Vagina (tissue), 2 donors: ENCODE measurements at regions not wholly inside any gene's neighbourhood (a gene's known extent, or its start where the extent isn't known, plus 50 kb on each side); places are given as distances from the start of the nearest gene placed in this dataset.

Source experiments
- POLR2A ChIP-seq, 2 donors: fragments of 450-650 bp; IDR thresholded peaks; one replicate each; pipeline ENCODE4 v1.6.1; 2017; ENCODE audit warnings: antibody characterized with exemption in 2 of 2, mild to moderate bottlenecking in 2 of 2, moderate library complexity in 2 of 2
- POLR2AphosphoS5 ChIP-seq, 2 donors: sonication (generic); formaldehyde crosslinking; IDR thresholded peaks; one replicate each; pipeline ENCODE4 v1.9.0; 2017; ENCODE audit warnings: antibody characterized with exemption in 2 of 2, mild to moderate bottlenecking in 2 of 2, low read depth in 1 of 2; ENCODE audit not compliant: insufficient read depth in 1 of 2
- TF ChIP-seq, protein P1 (sequence below), 3 experiments: fragments of 450-650 bp in 2 of 3; fragments of 200-600 bp in 1 of 3; sonication (generic) in 1 of 3; IDR thresholded peaks; one replicate each; pipeline ENCODE4 v1.5.1; 2017 to 2019; ENCODE audit warnings: antibody characterized with exemption in 3 of 3, mild to moderate bottlenecking in 2 of 3, moderate library complexity in 2 of 3

DNA sequence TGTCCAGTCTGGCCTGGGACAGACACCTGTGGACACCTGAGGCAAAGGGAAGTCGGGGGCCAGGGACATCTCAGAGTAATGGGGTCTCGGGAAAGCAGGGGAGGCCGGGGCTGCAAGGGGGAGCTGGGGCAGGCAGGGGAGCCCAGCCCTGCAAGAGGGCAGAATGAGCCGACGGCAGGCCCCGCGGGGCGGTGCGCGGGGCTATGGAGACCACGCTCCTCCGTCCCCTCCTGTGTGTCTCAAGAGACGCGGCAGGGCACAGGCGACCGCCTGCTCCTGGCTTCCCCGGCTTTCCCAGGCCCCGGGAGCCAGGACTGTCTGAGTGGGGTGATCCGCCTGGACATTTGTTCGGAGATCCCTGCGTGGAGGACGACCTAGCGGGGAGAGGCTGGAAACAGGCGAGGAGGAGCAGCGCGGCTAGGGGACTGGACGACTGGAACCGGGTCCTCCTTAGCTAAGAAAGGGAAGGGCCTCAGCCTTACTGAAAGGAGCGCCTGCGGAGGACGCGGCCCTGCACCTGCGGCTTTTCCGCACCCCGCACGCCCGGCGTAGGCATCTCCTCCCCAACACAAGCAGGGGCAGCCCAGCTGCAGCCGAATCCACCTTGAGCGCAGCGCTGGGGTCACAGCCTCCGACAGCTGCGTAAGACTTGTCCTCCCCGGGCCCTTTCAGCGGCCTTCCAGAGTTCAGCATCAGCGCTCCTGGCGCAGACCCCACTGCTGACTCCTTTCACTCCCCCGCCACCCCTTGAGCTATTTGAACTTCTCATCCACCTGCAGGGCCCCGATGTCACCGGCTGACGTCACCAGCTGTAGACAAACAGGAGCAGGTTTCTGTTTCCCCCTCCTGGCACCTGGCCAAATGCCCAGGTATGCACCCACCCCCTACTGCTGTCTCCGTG lies 176.4 kb downstream of the ZNF248 start:
- TF ChIP-seq, protein P1, sequence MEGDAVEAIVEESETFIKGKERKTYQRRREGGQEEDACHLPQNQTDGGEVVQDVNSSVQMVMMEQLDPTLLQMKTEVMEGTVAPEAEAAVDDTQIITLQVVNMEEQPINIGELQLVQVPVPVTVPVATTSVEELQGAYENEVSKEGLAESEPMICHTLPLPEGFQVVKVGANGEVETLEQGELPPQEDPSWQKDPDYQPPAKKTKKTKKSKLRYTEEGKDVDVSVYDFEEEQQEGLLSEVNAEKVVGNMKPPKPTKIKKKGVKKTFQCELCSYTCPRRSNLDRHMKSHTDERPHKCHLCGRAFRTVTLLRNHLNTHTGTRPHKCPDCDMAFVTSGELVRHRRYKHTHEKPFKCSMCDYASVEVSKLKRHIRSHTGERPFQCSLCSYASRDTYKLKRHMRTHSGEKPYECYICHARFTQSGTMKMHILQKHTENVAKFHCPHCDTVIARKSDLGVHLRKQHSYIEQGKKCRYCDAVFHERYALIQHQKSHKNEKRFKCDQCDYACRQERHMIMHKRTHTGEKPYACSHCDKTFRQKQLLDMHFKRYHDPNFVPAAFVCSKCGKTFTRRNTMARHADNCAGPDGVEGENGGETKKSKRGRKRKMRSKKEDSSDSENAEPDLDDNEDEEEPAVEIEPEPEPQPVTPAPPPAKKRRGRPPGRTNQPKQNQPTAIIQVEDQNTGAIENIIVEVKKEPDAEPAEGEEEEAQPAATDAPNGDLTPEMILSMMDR (IDR thresholded peaks at IDR 0.05), result no peak
- no peak for TF ChIP-seq POLR2A (IDR thresholded peaks at IDR 0.05)
- no peak for TF ChIP-seq POLR2AphosphoS5 (IDR thresholded peaks at IDR 0.05; ENCODE audit: insufficient read depth in 1 of 2, low read depth in 1 of 2)
